ENCODE measurements at regions not wholly inside any gene's neighbourhood (a gene's known extent, or its start where the extent isn't known, plus 50 kb on each side); places are given as distances from the start of the nearest gene placed in this dataset.

- no peak for DNase-seq (ENCODE audit: low read depth in 3 of 3, low spot score in 2 of 3)
These were observed 143.7 kb downstream of the IRS1 start for GRCh38 chr2:226655871-226656270.

DNA sequence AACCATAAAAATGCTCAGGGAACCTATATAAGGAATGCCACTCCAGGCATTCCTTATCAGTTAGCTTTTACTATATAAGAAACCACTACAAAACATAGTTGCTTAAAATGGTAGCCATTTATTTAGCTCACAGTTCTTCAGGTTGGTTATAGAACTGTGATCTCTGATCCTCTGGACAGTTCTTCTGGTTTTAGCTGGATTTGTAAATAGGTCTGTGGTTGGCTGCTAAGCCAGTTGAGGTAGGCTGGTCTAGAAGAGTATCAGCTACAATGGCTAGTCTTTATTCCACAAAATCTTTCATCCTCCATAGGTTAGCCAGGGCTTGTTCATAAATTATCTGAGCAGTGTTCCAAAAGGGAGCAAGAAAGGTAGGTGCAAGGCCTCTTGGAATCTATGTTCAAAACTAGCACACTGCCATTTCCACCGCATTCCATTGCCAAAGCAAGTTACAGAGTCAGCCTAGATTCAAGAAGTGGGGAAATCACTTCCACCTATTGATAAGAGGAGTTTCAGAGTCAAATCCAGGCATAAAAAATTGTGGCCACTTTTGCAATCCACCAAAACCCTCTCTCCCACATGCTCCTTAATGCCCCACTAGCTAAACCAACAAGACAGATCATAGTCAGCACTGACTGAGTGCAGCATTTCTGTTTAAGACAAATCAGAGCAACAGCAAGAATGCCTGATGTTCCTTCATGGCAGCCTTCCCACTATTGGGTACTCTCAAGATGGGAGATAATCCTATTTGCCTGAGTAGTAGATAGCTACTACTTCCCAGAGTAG lies 146.4 kb downstream of the IRS1 start:
- DNase-seq (ENCODE audit: low read depth in 3 of 3, low spot score in 2 of 3): no peak

GRCh38 chr2:226652369-226652768 lies 147.3 kb downstream of the IRS1 start:
- DNase-seq (ENCODE audit: low read depth in 3 of 3, low spot score in 2 of 3): peak in 1 of 3 donors; percentile 35

DNA sequence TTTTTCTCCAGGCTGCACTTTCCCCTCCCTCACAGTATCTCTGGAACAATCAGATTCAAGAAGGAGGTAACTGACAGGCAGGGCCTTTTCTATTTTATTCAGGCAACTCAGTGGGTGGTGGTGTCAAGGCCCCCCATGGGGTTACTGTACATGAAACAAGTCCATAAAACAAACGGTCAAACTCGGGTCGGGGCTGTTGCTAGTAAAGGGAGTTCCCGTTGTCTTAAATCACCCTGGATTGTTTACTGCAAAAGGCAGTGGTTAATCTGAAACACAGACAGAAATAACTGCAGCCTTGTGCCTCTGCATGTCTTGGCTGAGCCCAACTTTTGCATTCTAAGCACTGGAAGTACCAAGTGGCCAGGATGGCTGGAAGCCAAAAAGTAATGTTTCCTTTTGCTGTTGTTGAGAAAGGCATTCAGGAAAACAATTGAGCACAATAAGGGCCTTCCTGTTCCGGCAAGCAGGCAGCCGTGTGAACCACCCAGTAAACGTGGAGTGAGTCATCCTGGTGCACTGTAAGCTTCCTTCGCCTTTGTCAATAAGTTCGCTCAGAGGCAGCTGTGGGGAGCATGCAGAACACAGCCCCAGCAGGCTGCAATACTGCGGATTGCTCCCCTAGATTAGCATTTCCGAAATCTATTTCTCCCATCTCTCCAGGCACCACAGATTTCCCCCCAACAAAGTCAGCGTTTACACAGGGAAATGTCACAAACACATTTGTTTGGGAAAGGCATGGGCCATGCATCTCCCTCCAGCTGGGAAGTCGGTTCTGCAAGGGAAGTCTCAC lies 149.6 kb downstream of the IRS1 start:
- peak; percentile 66 to 80 (median 74) for DNase-seq (ENCODE audit: low read depth in 3 of 3, low spot score in 2 of 3)

DNA sequence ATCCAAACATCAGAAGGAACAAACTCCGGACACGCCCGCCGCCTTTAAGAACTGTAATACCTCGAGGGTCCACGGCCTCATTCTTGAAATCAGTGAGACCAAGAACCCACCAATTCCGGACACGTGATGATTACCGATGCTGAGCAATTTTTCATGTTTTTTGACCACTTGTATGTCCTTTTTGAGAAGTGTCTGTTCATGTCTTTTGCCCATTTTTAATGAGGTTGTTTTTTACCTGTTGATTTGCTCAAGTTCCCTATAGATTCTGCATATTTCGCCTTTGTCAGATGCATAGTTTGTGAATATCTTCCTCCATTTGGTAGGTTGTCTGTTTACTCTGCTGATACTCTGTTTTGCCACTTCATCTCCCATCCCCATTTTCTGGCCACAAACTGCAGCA lies 150.4 kb downstream of the IRS1 start:
- DNase-seq (ENCODE audit: low read depth in 3 of 3, low spot score in 2 of 3): no peak

DNA sequence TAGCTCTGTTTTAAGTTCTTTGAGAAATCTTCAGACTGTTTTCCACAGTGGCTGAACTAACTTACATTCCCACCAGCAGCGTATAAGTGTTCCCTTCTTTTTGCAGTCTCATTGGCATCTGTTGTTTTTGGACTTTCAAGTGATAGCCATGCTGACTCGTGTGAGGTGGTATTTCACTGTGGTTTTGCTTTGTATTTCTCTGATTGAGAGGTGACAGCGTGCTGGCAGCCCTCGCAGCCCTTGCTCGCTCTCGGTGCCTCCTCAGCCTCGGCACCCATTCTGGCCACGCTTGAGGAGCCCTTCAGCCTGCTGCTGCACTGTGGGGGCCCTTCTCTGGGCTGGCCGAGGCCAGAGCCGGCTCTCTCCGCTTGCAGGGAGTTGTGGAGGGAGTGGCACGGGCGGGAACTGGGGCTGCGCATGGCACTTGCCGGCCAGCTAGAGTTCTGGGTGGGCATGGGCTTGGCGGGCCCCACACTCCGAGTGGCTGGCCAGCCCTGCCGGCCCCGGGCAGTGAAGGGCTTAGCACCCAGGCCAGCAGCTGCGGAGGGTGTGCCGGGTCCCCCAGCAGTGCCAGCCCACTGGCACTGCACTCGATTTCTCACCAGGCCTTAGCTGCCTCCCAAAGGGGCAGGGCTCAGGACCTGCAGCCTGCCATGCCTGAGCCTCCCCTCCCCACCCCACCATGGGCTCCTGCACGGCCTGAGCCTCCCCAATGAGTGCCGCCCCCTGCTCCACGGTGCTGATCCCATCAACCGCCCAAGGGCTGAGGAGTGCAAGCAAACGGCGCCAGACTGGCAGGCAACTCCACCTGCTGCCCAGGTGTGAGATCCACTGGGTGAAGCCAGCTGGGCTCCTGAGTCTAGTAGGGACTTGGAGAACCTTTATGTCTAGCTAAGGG lies 151.8 kb downstream of the IRS1 start:
- DNase-seq (ENCODE audit: low read depth in 3 of 3, low spot score in 2 of 3): no peak

DNA sequence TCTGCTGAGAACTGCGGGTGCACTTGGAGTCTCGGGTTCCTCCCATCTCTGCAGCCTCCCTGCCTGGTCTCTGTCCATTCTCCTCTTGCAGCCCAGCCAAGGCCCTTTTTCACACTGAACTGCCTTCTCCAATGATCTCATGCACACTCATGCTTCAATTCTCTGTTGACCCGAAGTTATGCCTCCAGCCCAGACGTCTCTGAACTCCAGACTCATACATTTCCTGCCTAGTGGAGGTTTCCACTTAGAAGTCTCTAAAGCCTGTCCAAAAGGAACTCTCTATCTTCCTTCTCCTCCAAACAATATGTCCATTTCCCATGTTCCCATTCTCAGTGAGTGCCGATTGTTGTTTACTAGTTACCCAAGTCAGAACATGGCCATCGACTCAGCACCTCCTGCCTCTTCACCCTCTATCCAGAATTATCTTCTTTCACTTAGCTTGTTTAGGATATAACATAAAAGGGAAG lies 155.2 kb downstream of the IRS1 start:
- no peak for DNase-seq (ENCODE audit: low read depth in 3 of 3, low spot score in 2 of 3)

DNA sequence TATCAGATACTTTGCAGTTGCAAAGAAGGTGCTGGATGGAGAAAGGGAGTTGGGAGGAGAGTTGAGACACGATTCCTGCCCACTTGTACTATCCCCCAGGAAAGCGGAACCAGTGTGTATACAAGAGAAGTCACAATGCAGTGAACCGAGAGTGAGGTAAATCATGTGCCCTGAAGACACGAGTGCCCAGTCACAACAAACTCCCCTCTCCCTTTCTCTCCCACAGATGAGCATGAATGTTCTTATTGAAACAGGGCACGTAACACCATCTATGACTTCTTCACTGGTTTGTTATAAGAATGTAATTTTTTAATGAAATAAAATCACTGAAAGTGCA lies 155.7 kb downstream of the IRS1 start:
- no peak for DNase-seq (ENCODE audit: low read depth in 3 of 3, low spot score in 2 of 3)

GRCh38 chr2:226643030-226643945 lies 156.3 kb downstream of the IRS1 start:
- DNase-seq (ENCODE audit: low read depth in 3 of 3, low spot score in 2 of 3): no peak

GRCh38 chr2:226641008-226641407 lies 158.6 kb downstream of the IRS1 start:
- DNase-seq (ENCODE audit: low read depth in 3 of 3, low spot score in 2 of 3): no peak

DNA sequence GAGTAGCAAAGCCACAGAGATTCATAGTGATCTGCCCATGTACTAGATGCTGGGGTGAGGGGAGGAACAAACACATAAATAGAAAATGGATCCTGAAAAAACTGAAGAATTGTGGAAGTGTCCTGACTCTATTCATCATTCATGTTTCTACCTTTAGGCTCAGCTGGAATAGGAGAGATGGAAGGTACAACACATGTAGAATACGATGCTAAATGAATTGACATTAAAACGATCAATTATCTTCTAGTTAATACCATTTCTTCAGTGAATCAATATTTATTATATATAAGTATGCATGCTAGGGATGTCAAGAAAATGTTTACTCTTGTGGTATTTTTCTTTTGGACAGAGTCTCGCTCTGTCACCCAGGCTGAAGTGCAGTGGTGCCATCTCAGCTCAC lies 159.1 kb downstream of the IRS1 start:
- no peak for DNase-seq (ENCODE audit: low read depth in 3 of 3, low spot score in 2 of 3)

DNA sequence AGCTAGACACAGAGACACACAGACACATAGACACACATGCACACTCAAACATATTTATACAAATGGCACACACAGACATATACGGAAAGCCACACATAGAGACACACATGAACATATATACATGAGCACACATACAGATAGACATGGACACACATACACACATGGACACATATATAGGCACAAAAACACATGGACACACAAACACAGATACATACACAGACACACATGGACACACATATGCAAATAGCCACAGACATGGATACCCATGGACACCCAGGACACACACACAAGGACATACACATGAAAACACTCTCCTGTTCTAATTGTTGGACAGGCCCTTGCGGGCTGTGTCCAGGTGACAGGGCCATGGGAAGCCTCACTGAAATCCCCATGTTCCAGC lies 160.1 kb downstream of the IRS1 start:
- DNase-seq (ENCODE audit: low read depth in 3 of 3, low spot score in 2 of 3): no peak

GRCh38 chr2:226638576-226638975 lies 161.0 kb downstream of the IRS1 start:
- DNase-seq (ENCODE audit: low read depth in 3 of 3, low spot score in 2 of 3): no peak

- DNase-seq (ENCODE audit: low read depth in 3 of 3, low spot score in 2 of 3): no peak
These were observed 162.2 kb downstream of the IRS1 start for GRCh38 chr2:226637383-226637782.

- no peak for DNase-seq (ENCODE audit: low read depth in 3 of 3, low spot score in 2 of 3)
These were observed 163.0 kb downstream of the IRS1 start for GRCh38 chr2:226636586-226636985.

GRCh38 chr2:226634943-226635604 lies 164.5 kb downstream of the IRS1 start:
- DNase-seq (ENCODE audit: low read depth in 3 of 3, low spot score in 2 of 3): no peak

DNA sequence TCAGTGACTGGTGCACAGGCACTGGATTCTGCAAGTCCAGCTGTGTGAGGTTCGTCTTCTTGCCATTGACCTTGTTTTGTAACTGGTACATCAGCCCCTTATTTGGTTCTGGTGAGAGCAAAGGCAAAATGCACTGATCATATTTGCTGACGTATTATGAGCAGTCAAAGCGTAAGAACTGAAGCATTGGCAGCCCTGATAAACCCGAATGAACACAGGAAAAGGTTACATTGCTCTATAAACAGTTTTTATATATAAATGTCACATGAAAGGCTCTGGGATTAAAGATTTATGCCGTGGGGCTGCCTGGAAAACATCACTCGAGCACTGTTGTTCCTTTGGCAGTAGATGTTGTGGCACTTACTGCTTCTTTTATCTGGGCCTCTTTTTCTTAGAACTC lies 167.9 kb downstream of the IRS1 start:
- DNase-seq (ENCODE audit: low read depth in 3 of 3, low spot score in 2 of 3): no peak

DNA sequence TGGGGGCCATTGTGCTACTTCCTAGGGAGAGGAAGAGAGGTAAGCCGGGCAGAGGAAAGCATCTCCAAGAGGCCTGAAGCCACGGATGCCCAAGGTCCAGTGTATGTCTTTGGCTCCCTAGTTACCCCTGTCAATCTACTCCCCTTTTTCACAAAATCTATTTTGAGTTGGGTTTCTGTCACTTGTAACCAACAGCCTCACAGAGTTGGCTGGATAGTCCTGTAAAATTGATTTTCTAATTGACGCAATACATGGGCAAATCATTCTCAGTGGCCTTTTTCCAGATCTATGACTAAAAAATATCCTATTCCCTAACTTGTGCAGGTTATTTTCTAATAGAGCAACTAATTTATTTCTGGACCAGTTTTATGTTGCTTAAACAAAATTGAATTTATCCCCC lies 168.4 kb downstream of the IRS1 start:
- no peak for DNase-seq (ENCODE audit: low read depth in 3 of 3, low spot score in 2 of 3)

- no peak for DNase-seq (ENCODE audit: low read depth in 3 of 3, low spot score in 2 of 3)
These were observed 173.7 kb downstream of the IRS1 start for GRCh38 chr2:226625946-226626345.
